CD14-positive monocyte (primary cell): ENCODE measurements at regions not wholly inside any gene's neighbourhood (a gene's known extent, or its start where the extent isn't known, plus 50 kb on each side); places are given as distances from the start of the nearest gene placed in this dataset.

ENCODE experiments used
- DNase-seq, 3 donors: peaks; one replicate each; pipeline ENCODE4 v3.0.0-alpha.2; 2011 to 2022
- H2AFZ ChIP-seq: 2 replicates; pipeline ENCODE4 v1.6.0; 2012; ENCODE audit warnings: mild to moderate bottlenecking, low read depth, low read length, inconsistent platforms; ENCODE audit not compliant: insufficient read depth, poor library complexity, severe bottlenecking
- H3K27ac ChIP-seq, 2 donors: 1 replicate in 1 of 2; 2 replicates in 1 of 2; pipeline ENCODE4 v1.5.1; 2012 to 2013; ENCODE audit warnings: low read length in 2 of 2, control low read depth in 1 of 2, inconsistent platforms in 1 of 2, low read depth in 1 of 2, mild to moderate bottlenecking in 1 of 2
- H3K27me3 ChIP-seq, 2 donors: one replicate each; pipeline versions ENCODE4 v1.6.0 to v1.6.1; 2011 to 2013; ENCODE audit warnings: low read length in 2 of 2; ENCODE audit not compliant: control insufficient read depth in 2 of 2, insufficient read depth in 2 of 2
- H3K36me3 ChIP-seq, 2 donors: replicated peaks in 1 of 2; 1 replicate in 1 of 2; 2 replicates in 1 of 2; pipeline versions ENCODE4 v1.5.1 to v1.6.1; 2012 to 2013; ENCODE audit warnings: low read length in 2 of 2, control low read depth in 1 of 2, inconsistent platforms in 1 of 2, mild to moderate bottlenecking in 1 of 2; ENCODE audit not compliant: insufficient read depth in 2 of 2, control insufficient read depth in 1 of 2
- H3K4me1 ChIP-seq, 2 donors: 1 replicate in 1 of 2; 2 replicates in 1 of 2; pipeline versions ENCODE4 v1.5.1 to v1.6.1; 2012 to 2013; ENCODE audit warnings: low read length in 2 of 2, control low read depth in 1 of 2, inconsistent platforms in 1 of 2, mild to moderate bottlenecking in 1 of 2, moderate library complexity in 1 of 2; ENCODE audit not compliant: insufficient read depth in 2 of 2, control insufficient read depth in 1 of 2
- H3K4me2 ChIP-seq: replicated peaks from 2 replicates; pipeline ENCODE3; 2012; ENCODE audit warnings: low read length, moderate library complexity, mild to moderate bottlenecking; ENCODE audit not compliant: poor library complexity, severe bottlenecking; ENCODE audit errors: extremely low read depth
- H3K4me3 ChIP-seq, 3 experiments: fragments of 200-600 bp in 1 of 3; sonication (generic) in 1 of 3; replicated peaks in 1 of 3; 1 replicate in 2 of 3; 2 replicates in 1 of 3; pipeline ENCODE4 v1.5.1; 2011 to 2013; ENCODE audit warnings: low read length in 3 of 3, mild to moderate bottlenecking in 3 of 3, control low read depth in 2 of 3, low read depth in 2 of 3, inconsistent platforms in 1 of 3, moderate library complexity in 1 of 3
- H3K79me2 ChIP-seq: 2 replicates; pipeline ENCODE4 v1.6.0; 2012; ENCODE audit warnings: mild to moderate bottlenecking, control low read depth, inconsistent platforms, low read length, moderate library complexity; ENCODE audit not compliant: insufficient read depth
- H3K9ac ChIP-seq: 2 replicates; pipeline ENCODE4 v1.6.0; 2017; ENCODE audit warnings: low read length, mild to moderate bottlenecking; ENCODE audit not compliant: insufficient read depth, poor library complexity, severe bottlenecking
- H3K9me3 ChIP-seq, 2 donors: replicated peaks in 1 of 2; 1 replicate in 1 of 2; 2 replicates in 1 of 2; pipeline versions ENCODE4 v1.5.1 to v1.6.1; 2012 to 2013; ENCODE audit warnings: low read length in 2 of 2, control low read depth in 1 of 2; ENCODE audit not compliant: control insufficient read depth in 1 of 2, insufficient read depth in 1 of 2
- H4K20me1 ChIP-seq: 2 replicates; pipeline ENCODE4 v1.6.0; 2012; ENCODE audit warnings: mild to moderate bottlenecking, low read length, control low read depth, moderate library complexity; ENCODE audit not compliant: insufficient read depth
- H3K27ac Mint-ChIP-seq, 7 donors: one replicate each; pipeline ENCODE4 v1.8.0; 2020; ENCODE audit warnings: mild to moderate bottlenecking in 7 of 7, mixed read lengths in 7 of 7, moderate library complexity in 6 of 7, inconsistent platforms in 2 of 7
- H3K27me3 Mint-ChIP-seq, 3 donors: one replicate each; pipeline ENCODE4 v1.8.0; 2021 to 2022; ENCODE audit warnings: low read depth in 3 of 3, mild to moderate bottlenecking in 3 of 3, mixed read lengths in 3 of 3, moderate library complexity in 3 of 3, inconsistent platforms in 1 of 3
- H3K36me3 Mint-ChIP-seq, 2 donors: one replicate each; pipeline ENCODE4 v1.8.0; 2020; ENCODE audit warnings: mixed read lengths in 2 of 2, inconsistent platforms in 1 of 2, mild to moderate bottlenecking in 1 of 2
- H3K4me1 Mint-ChIP-seq: one replicate; pipeline ENCODE4 v1.8.0; 2020; ENCODE audit warnings: mild to moderate bottlenecking, mixed read lengths
- H3K4me3 Mint-ChIP-seq, 2 donors: one replicate each; pipeline ENCODE4 v1.8.0; 2020; ENCODE audit warnings: mild to moderate bottlenecking in 2 of 2, mixed read lengths in 2 of 2, moderate library complexity in 1 of 2
- H3K9me3 Mint-ChIP-seq, 7 donors: one replicate each; pipeline ENCODE4 v1.8.0; 2020 to 2022; ENCODE audit warnings: mixed read lengths in 7 of 7, mild to moderate bottlenecking in 6 of 7, moderate library complexity in 6 of 7, inconsistent platforms in 2 of 7
- CTCF ChIP-seq: fragments of 200-600 bp; IDR thresholded peaks from one replicate; pipeline ENCODE4 v1.8.0; 2022; ENCODE audit warnings: antibody characterized with exemption, mild to moderate bottlenecking
- WGBS: methylation state at CpG from one replicate; pipeline ENCODE4 v1.1.5; 2013; ENCODE audit warnings: missing lambda C conversion rate; ENCODE audit not compliant: insufficient coverage; 5-methylcytosine and 5-hydroxymethylcytosine counted together
- intact Hi-C, 2 donors: fragments of 100-400 bp; cut with micrococcal nuclease; formaldehyde crosslinking; loops; one replicate each; pipeline versions ENCODE4 v1.15.0 to v1.15.1; 2023

DNA sequence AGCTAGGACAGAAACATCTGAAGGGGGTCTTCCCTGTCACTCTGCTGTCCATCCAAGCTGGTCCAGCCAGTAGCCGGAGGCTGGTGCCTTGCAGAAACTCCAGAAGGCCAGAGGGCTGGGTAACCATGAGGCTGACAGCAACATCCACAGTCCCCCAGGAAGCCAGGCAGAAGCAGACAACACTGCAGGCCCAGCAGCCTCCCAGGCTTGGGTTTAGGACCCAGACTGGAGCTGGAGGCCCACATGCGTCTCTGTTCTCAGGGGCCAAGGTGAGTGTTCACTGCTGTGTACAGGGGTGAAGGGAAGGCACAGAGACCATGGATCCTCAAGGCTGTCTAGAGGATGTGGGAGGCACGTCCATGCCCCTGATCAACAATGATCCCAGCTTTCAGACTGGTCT lies 136.4 kb upstream of the PRMT8 start:
- intact Hi-C loops: no loop called here
- Histone ChIP-seq H4K20me1 (no peaks in the 10 kb centered on the region), H3K36me3 (no peaks in the 10 kb centered on the region), H3K27ac (no peak overlapping the region), H3K79me2 (no peaks in the 10 kb centered on the region), H3K4me3 (no peak overlapping the region), H3K27me3 (peaks cover 1 to 11% of the 10 kb centered on the region in 2 donors), H3K9ac (no peak overlapping the region), H3K9me3 (no peaks in the 10 kb centered on the region), H3K4me2 (no peak overlapping the region), H2AFZ (no peak overlapping the region), H3K4me1 (no peaks in the 10 kb centered on the region)
- WGBS: 69% methylated on average over 2 of the region's 3 CpGs
- TF ChIP-seq CTCF: no peak
- peaks cover 0 to 2% (median 0%) of the 10 kb centered on the region in 7 donors for H3K9me3 Mint-ChIP-seq
- no peaks in the 10 kb centered on the region for H3K36me3 Mint-ChIP-seq
- no peak overlapping the region for H3K4me3 Mint-ChIP-seq
- H3K27me3 Mint-ChIP-seq: peaks cover 2 to 8% (median 4%) of the 10 kb centered on the region in 3 donors
- no peak for DNase-seq
- no peak overlapping the region for H3K27ac Mint-ChIP-seq
- H3K4me1 Mint-ChIP-seq: no peaks in the 10 kb centered on the region

DNA sequence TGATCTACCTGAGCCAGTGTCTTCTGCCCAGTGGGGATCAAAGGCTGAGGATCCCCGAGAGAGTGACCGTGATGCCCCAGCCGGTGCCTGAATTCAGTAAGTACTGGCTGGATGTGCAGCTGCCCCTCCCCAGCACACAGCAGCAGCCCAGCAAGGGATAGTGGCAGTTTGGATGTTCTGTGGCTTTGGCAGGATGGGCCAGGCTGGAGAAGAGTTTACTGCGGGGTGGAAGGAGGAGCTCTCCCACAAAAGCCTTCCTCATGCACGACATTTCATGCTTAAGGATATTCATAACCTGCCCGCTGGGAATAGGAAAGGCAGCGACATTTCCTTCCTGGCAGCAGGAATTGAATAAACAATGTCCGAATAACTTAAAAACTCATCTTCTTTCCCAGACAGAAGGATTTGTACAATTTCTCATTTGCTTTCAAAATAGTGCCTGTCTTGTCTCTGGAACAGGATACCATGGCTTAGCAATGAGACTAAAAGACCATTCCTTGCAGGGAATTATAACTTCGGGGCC lies 135.6 kb upstream of the PRMT8 start:
- Mint-ChIP-seq H3K9me3 (peaks cover 0 to 2% (median 0%) of the 10 kb centered on the region in 7 donors), H3K4me1 (no peaks in the 10 kb centered on the region), H3K27ac (no peak overlapping the region), H3K27me3 (peaks cover 2 to 11% (median 2%) of the 10 kb centered on the region in 3 donors), H3K4me3 (no peak overlapping the region), H3K36me3 (no peaks in the 10 kb centered on the region)
- no peaks in the 10 kb centered on the region for H3K79me2 ChIP-seq
- H3K9ac ChIP-seq: no peak overlapping the region
- WGBS: 78% methylated on average over 7 of the region's 9 CpGs
- H3K27ac ChIP-seq: no peak overlapping the region
- no peak for DNase-seq
- no peaks in the 10 kb centered on the region for H3K9me3 ChIP-seq
- H3K4me2 ChIP-seq: no peak overlapping the region
- H3K4me3 ChIP-seq: no peak overlapping the region
- H2AFZ ChIP-seq: no peak overlapping the region
- H3K27me3 ChIP-seq: peaks cover 2 to 11% of the 10 kb centered on the region in 2 donors
- H3K36me3 ChIP-seq: no peaks in the 10 kb centered on the region
- H3K4me1 ChIP-seq: no peaks in the 10 kb centered on the region
- H4K20me1 ChIP-seq: no peaks in the 10 kb centered on the region
- intact Hi-C loops: no loop called here
- no peak for TF ChIP-seq CTCF
